ENCODE measurements at regions not wholly inside any gene's neighbourhood (a gene's known extent, or its start where the extent isn't known, plus 50 kb on each side); places are given as distances from the start of the nearest gene placed in this dataset.
"Not testable (repeated sequence)": the region's sequence is repeated elsewhere in the genome, so short reads cannot be mapped to it uniquely, and the experiment has no call there.

DNA sequence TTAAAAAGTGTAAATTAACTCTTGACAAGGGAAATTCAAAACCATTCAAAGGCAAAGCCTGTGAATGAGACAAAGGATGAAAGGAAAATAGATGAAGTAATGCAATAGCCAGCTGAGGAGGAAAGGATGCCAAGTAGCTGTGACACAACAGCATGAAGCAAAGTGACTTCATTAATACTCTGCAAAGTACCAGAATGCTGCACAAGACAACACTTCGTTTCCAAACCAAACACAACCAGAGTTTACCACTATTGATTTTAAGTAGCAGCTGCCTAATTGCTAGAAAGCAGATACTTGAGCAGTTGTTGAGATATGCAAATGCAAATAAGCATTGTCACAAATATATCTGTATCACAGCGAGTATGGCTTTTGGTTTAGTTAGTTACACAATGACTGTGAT, 54.7 kb upstream of the POMZP3 start:
- not testable (repeated sequence) for DNase-seq (ENCODE audit: low spot score); H3K9me3 Mint-ChIP-seq

DNA sequence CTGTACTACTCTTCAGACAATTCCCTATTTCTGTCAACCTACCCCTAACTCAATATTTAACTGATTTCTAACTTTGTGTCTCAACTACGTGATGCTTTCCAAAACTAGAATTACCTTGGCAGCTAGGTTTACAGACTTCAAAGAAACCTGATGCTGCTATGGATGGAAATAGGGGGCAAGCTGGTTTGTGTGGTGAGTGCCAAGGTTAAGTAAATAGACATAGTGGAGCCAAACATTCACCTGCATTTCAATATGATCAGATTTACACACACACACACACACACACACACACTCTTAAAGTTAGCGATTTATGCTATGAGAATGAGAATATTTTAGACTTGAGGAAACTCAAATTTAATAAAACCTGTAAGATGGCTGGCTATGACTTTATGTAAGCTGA, 52.1 kb upstream of the POMZP3 start:
- H3K27ac Mint-ChIP-seq; CTCF ChIA-PET; POLR2A ChIA-PET; H3K27me3 Mint-ChIP-seq (ENCODE audit: low read depth); H3K36me3 Mint-ChIP-seq; ATAC-seq; H3K4me3 Mint-ChIP-seq; H3K9me3 Mint-ChIP-seq; DNase-seq (ENCODE audit: low spot score): not testable (repeated sequence)
- peaks cover 61% of the 10 kb centered on the region for H3K4me1 Mint-ChIP-seq

More for the DNA sequence above, 54.7 kb upstream of the POMZP3 start:
- H3K36me3 Mint-ChIP-seq; H3K27me3 Mint-ChIP-seq (ENCODE audit: low read depth); POLR2A ChIA-PET; H3K27ac Mint-ChIP-seq; H3K4me3 Mint-ChIP-seq; CTCF ChIA-PET: not testable (repeated sequence)
- peaks cover 63% of the 10 kb centered on the region for H3K4me1 Mint-ChIP-seq
- peak; percentile 31; the same call in 1 of the 2 replicates for ATAC-seq

DNA sequence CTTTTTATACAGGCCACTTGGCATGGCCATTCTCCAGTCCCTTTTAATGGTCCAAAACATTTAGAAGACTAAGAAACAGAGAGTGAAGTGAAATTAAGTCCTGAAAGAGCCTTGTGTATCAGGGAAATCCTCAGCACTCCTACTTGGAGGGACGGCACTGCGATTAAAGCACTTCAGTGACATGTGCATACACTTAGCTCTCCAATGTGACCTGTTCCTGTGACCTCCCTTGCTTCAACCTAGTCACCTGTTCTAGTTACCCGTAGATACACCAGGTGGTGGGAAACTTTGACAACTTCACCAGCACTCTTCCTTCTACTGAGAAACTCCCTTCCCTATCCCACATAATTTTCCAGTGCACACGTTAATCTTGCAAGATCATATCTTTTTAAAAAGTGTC, 51.4 kb upstream of the POMZP3 start:
- POLR2A ChIA-PET; H3K27ac Mint-ChIP-seq; ATAC-seq; H3K9me3 Mint-ChIP-seq; H3K36me3 Mint-ChIP-seq; H3K4me3 Mint-ChIP-seq; H3K27me3 Mint-ChIP-seq (ENCODE audit: low read depth); DNase-seq (ENCODE audit: low spot score); CTCF ChIA-PET: not testable (repeated sequence)
- peaks cover 59% of the 10 kb centered on the region for H3K4me1 Mint-ChIP-seq

DNA sequence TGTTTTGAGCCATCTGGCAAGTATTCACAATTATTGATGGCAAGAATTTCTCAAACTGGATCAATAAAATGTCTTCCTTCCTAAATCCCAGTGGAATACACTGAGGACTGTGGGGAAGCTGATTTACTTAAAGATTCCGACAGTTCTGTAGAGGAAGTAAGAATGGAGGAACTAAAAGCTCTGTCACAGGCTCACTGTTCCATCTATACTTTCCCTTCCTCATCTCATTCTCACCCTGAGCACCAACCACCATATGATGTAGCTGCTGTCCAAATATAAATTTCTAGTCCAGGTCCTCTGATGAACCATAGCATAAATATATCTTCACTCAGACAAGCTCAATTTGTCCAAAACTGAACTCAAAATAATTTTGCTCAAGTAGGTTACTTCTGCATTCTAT, 49.8 kb upstream of the POMZP3 start:
- POLR2A ChIA-PET; H3K4me3 Mint-ChIP-seq; H3K36me3 Mint-ChIP-seq; CTCF ChIA-PET; ATAC-seq; H3K9me3 Mint-ChIP-seq; H3K27me3 Mint-ChIP-seq (ENCODE audit: low read depth); H3K27ac Mint-ChIP-seq; DNase-seq (ENCODE audit: low spot score): not testable (repeated sequence)
- H3K4me1 Mint-ChIP-seq, result peaks cover 59% of the 10 kb centered on the region

All from WTC11 (cell line).